GM18909 (cell line): ENCODE measurements at regions not wholly inside any gene's neighbourhood (a gene's known extent, or its start where the extent isn't known, plus 50 kb on each side); places are given as distances from the start of the nearest gene placed in this dataset.
"Not testable (repeated sequence)": the region's sequence is repeated elsewhere in the genome, so short reads cannot be mapped to it uniquely, and the experiment has no call there.

ENCODE experiments used
- ATAC-seq: cut with Tn5 transposase; IDR thresholded peaks from one replicate; pipeline ENCODE4 v1.9.1; 2021; ENCODE audit warnings: mild to moderate bottlenecking; ENCODE audit not compliant: unreplicated experiment, poor library complexity

- not testable (repeated sequence) for ATAC-seq
These were observed 1287.4 kb upstream of the TMEM132C start for GRCh38 chr12:126979564-126979963.

GRCh38 chr12:126982707-126983106 lies 1284.3 kb upstream of the TMEM132C start:
- ATAC-seq, result no peak

GRCh38 chr12:126983735-126984134 lies 1283.2 kb upstream of the TMEM132C start:
- ATAC-seq, result not testable (repeated sequence)

- not testable (repeated sequence) for ATAC-seq
These were observed 1281.3 kb upstream of the TMEM132C start for GRCh38 chr12:126985663-126986062.

- no peak for ATAC-seq
These were observed 1277.4 kb upstream of the TMEM132C start for GRCh38 chr12:126989532-126989931.

- no peak for ATAC-seq
These were observed 1273.1 kb upstream of the TMEM132C start for GRCh38 chr12:126993898-126994297.

GRCh38 chr12:126994599-126994998 lies 1272.4 kb upstream of the TMEM132C start:
- ATAC-seq, result no peak

- no peak for ATAC-seq
These were observed 1268.9 kb upstream of the TMEM132C start for GRCh38 chr12:126998031-126998430.

GRCh38 chr12:126998747-126999285 lies 1268.2 kb upstream of the TMEM132C start:
- ATAC-seq, result no peak

GRCh38 chr12:126999352-126999751 lies 1267.6 kb upstream of the TMEM132C start:
- no peak for ATAC-seq

GRCh38 chr12:127005406-127005805 lies 1261.6 kb upstream of the TMEM132C start:
- ATAC-seq, result no peak

- no peak for ATAC-seq
These were observed 1260.0 kb upstream of the TMEM132C start for GRCh38 chr12:127006972-127007371.

GRCh38 chr12:127008755-127009403 lies 1258.1 kb upstream of the TMEM132C start:
- ATAC-seq, result no peak

GRCh38 chr12:127012109-127012508 lies 1254.9 kb upstream of the TMEM132C start:
- no peak for ATAC-seq

GRCh38 chr12:127013197-127013596 lies 1253.8 kb upstream of the TMEM132C start:
- ATAC-seq, result no peak

GRCh38 chr12:127014079-127014478 lies 1252.9 kb upstream of the TMEM132C start:
- ATAC-seq, result no peak

- no peak for ATAC-seq
These were observed 1242.2 kb upstream of the TMEM132C start for GRCh38 chr12:127024791-127025190.

- ATAC-seq, result no peak
These were observed 1241.4 kb upstream of the TMEM132C start for GRCh38 chr12:127025545-127025944.

- no peak for ATAC-seq
These were observed 1231.7 kb upstream of the TMEM132C start for GRCh38 chr12:127035011-127035879.

GRCh38 chr12:127038152-127038551 lies 1228.8 kb upstream of the TMEM132C start:
- no peak for ATAC-seq

- ATAC-seq, result no peak
These were observed 1228.2 kb upstream of the TMEM132C start for GRCh38 chr12:127038761-127039160.
